HK-2 (cell line): ENCODE measurements at regions not wholly inside any gene's neighbourhood (a gene's known extent, or its start where the extent isn't known, plus 50 kb on each side); places are given as distances from the start of the nearest gene placed in this dataset.

Source experiments
- DNase-seq: peaks from one replicate; pipeline ENCODE4 v3.0.0-alpha.2; 2018; ENCODE audit not compliant: unreplicated experiment

GRCh38 chr1:222911866-222912265, 97.0 kb downstream of the DISP1 start:
- DNase-seq, result no peak

GRCh38 chr1:222912730-222913129, 97.9 kb downstream of the DISP1 start:
- DNase-seq, result no peak

GRCh38 chr1:222914861-222915632, 100.2 kb downstream of the DISP1 start:
- no peak for DNase-seq

GRCh38 chr1:222916100-222916499, 101.3 kb downstream of the DISP1 start:
- DNase-seq, result no peak

- DNase-seq, result no peak
Measured at GRCh38 chr1:222918801-222919477, 104.1 kb downstream of the DISP1 start.

- DNase-seq, result no peak
Measured at GRCh38 chr1:222919478-222919865, 104.6 kb downstream of the DISP1 start.

GRCh38 chr1:222920169-222920568, 105.3 kb downstream of the DISP1 start:
- DNase-seq, result no peak

- DNase-seq, result no peak
Measured at GRCh38 chr1:222921945-222922344, 107.1 kb downstream of the DISP1 start.

- DNase-seq, result no peak
Measured at GRCh38 chr1:222923506-222923905, 108.7 kb downstream of the DISP1 start.

- DNase-seq, result no peak
Measured at GRCh38 chr1:222924136-222924706, 109.4 kb downstream of the DISP1 start.

GRCh38 chr1:222926566-222926965, 111.7 kb downstream of the DISP1 start:
- DNase-seq, result no peak

GRCh38 chr1:222927031-222927430, 112.2 kb downstream of the DISP1 start:
- DNase-seq, result no peak

GRCh38 chr1:222928212-222928611, 113.4 kb downstream of the DISP1 start:
- DNase-seq, result no peak

GRCh38 chr1:222930070-222930469, 115.2 kb downstream of the DISP1 start:
- no peak for DNase-seq

GRCh38 chr1:222931023-222931422, 116.2 kb downstream of the DISP1 start:
- DNase-seq, result no peak

GRCh38 chr1:222933273-222933672, 118.4 kb downstream of the DISP1 start:
- no peak for DNase-seq

- no peak for DNase-seq
Measured at GRCh38 chr1:222935239-222935900, 120.5 kb downstream of the DISP1 start.

GRCh38 chr1:222936042-222936441, 121.2 kb downstream of the DISP1 start:
- DNase-seq, result no peak

- no peak for DNase-seq
Measured at GRCh38 chr1:222938986-222939385, 124.1 kb downstream of the DISP1 start.

- no peak for DNase-seq
Measured at GRCh38 chr1:222940095-222940494, 125.3 kb downstream of the DISP1 start.

GRCh38 chr1:222940906-222941305, 126.1 kb downstream of the DISP1 start:
- no peak for DNase-seq

- DNase-seq, result no peak
Measured at GRCh38 chr1:222941425-222941824, 126.6 kb downstream of the DISP1 start.

- DNase-seq, result no peak
Measured at GRCh38 chr1:222946436-222946835, 131.6 kb downstream of the DISP1 start.
